Urothelium cell line (cell line): ENCODE measurements at regions not wholly inside any gene's neighbourhood (a gene's known extent, or its start where the extent isn't known, plus 50 kb on each side); places are given as distances from the start of the nearest gene placed in this dataset.
"Not testable (repeated sequence)": the region's sequence is repeated elsewhere in the genome, so short reads cannot be mapped to it uniquely, and the experiment has no call there.

Source experiments
- DNase-seq: peaks from one replicate; pipeline ENCODE4 v3.0.0; 2011; ENCODE audit warnings: low spot score, mixed read lengths
- FAIRE-seq: peaks from 2 replicates; lab custom pipeline; 2011; peaks lifted over from hg19 to GRCh38; lab: Jason Lieb, UNC

DNA sequence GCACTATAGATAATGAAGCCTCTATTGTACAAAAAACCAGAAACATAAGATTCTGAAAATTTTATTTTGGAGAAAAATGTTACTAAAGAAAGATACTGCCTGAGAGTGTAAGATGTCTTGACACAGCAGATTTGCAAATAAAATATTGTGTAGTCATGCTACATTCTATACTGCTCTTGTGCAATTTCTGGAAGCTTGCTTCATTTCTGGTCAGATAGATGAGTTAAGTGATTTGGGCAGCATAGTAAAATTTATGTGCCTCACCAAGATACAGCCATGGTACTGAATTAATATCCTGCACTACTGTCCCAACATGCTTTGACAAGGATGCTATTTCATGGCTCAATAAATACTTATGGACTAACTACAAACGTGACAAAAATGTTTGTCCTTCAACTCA is 55.1 kb upstream of the STARD13 start:
- FAIRE-seq = no peak
- no peak for DNase-seq

DNA sequence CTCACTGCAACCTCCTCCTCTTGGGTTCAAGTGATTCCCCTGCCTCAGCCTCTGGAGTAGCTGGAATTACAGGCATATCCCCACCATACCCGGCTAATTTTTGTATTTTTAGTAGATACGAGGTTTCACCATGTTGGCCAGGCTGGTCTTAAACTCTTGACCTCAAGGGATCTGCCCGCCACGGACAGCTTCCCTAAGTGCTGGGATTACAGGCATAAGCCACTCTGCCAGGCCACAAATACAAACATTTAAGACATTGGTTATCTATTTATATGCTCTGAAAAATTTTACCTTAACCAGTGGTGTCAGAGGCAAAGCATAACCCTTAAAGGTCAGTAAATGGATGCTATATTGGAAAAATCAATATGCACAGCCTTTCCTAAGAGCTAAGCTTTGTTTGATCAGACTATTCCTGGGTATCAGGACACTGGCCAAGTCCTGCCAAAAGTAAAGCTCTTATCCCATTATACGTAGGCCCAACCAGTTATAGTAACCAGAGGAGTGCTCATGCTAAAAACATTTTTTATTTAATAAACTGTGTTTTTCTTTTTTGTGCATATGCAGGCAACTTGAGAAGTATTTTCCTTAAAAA is 56.4 kb upstream of the STARD13 start:
- no peak for FAIRE-seq
- no peak for DNase-seq

DNA sequence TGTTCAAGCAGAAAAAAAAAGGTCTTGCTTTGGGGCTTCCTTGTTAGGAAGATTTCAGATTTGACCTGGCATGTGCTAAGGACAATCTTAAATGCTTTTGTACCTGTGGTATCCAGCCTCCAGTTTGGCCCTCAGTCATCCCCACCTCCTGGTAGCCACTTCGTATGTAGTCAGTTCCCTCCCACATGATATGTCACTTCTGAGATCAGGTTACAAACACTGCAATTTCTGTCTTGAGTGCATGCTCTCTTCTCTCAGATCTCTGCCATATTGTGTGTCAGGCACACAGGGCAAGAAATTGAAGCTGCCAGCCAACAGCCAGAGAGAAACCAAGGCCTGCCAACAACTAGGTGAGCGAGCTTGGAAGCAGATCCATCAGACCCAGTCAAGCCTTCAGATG is 60.3 kb upstream of the STARD13 start:
- DNase-seq (no peak), FAIRE-seq (no peak)

DNA sequence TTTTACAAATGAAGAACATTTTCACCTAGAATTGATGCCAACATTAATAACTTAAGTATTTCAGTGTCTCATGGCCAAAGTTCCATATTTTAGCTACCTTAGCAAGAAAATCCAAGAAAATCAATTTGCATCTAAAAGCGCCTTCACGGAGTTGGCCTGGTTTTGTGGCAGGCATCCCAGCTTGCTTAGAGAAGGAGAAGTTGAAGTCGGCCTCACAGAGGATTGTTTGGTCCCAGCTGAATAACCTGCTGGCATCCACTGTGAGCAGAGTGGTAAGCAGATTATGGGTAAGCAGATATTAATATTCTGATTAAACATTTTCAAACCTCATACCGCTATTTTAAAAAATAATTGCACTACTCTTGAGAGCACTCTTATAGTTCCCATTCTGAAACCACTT is 62.3 kb upstream of the STARD13 start:
- FAIRE-seq (no peak), DNase-seq (no peak)

GRCh38 chr13:33348366-33348765 is 62.8 kb upstream of the STARD13 start:
- DNase-seq (no peak), FAIRE-seq (no peak)

GRCh38 chr13:33349288-33349985 is 63.9 kb upstream of the STARD13 start:
- no peak for FAIRE-seq
- peak; percentile 10 for DNase-seq

GRCh38 chr13:33349986-33350826 is 64.7 kb upstream of the STARD13 start:
- FAIRE-seq (no peak), DNase-seq (peak; percentile 40)

DNA sequence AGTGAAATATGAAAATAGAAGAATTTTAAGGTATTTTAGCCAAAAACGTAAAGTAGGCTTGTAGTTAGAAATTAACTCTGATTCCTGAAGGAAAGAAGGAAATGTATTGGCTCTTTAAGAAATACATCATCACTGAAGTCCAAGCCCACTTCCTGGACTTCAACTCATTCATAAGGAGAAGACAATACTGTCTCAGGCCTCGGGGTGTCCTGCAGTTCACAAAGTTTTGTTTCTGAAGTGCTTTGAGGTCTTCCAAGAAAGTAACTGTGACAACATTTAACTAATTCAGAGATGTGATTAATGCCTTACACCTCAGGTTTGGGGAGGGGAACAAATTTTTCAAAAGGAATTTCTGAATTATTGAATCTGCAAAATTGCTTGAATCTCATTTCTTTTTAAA is 65.8 kb upstream of the STARD13 start:
- no peak for FAIRE-seq
- DNase-seq = peak; percentile 13

DNA sequence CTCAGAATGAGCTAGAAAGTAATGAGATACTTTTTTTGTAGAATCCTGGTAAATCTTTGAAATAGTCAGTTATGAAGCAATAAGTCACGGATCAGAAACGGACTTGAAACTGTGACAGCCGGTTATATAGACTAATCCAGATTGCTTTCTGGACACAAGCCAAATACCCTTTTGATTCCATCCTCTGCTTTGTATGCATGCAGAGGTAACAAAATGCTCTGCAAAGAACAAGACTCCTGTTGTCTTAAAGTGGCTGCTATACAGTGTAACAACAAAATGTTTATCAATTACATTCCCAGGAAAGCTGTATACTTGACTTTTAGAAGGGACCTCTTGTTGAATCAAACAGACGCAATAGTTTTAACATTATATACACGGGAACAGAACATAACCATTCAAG is 66.5 kb upstream of the STARD13 start:
- FAIRE-seq = no peak
- DNase-seq = no peak

DNA sequence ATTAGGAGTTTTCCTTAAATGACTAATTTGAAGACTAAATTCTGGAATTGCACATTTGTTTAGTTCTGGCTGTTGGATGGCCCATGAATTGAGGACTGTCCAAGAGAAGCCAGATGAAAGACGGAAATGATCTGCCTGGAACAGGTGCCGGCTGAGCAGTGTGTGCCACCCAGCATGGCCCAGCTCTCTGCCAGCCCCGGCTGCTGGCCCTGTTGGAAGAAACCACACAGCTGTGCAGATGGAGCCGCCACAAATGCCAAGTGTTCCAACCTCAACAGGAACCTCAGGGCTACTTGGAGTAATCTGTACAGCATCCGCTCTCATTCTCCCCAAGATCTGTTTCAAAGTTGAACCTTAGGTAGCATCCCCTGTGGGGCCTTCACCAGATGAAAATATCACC is 67.0 kb upstream of the STARD13 start:
- DNase-seq (no peak), FAIRE-seq (no peak)

DNA sequence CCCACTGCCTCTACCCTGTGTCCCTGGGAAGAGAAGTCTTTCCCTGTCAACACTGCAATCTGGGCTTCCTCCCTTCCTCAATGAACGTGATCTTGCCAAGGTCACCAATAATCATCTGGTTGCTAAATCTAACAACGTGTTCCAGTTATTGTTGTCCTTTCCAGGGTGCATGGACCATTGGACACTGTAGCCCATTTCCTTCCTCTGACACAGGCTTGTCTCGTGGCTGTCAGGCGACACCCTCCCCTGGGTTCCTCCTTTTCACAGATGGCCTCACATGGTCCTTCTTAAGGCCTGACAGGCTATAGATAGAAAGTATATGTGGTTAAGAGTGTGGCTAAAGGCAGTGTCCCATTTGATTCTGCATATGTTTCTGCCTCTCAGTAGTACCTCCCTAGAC is 67.7 kb upstream of the STARD13 start:
- DNase-seq (no peak), FAIRE-seq (no peak)

GRCh38 chr13:33353646-33354045 is 68.1 kb upstream of the STARD13 start:
- no peak for DNase-seq
- FAIRE-seq = no peak

DNA sequence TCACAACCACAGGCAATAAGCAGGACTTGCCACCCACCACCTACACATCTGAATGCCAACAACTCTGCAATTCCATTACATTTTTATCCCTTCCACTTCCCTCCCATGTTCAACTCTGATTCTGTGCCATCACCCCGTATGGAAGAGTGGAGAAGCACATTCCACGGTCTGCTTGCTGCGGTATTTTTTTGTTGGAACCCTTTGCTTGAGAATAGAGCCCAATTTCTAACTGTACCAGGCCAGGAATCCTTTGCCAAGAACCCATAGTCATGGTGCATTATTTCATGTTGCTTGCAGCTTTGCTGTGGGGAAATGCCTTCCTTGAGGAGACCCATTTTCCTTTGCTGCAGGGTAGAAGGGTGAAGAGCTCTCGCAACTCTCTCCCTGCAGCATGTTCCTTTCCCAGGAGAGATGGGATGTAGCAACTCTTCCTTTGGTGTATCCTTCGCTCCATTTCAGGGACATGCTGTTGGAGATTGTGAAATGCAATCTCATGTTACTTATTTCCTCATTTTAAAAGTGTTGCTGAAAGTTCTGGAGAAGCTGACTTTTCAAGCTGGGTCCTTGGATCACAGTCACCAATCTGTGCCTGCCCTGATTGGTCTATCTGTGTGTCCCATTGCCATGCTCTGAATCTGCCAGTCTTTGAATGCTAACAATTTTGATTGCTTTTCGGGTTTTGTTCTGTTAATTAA is 69.8 kb upstream of the STARD13 start:
- FAIRE-seq = no peak
- no peak for DNase-seq

DNA sequence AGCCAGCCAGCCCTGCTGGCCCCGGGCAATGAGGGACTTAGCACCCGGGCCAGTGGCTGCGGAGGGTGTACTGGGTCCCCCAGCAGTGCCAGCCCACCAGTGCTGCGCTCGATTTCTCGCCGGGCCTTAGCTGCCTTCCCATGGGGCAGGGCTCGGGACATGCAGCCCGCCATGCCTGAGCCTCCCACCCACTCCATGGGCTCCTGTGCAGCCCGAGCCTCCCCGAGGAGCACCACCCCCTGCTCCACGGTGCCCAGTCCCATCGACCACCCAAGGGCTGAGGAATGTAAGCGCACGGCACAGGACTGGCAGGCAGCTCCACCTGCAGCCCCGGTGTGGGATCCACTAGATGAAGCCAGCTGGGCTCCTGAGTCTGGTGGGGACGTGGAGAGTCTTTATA is 72.5 kb upstream of the STARD13 start:
- DNase-seq, FAIRE-seq: not testable (repeated sequence)

DNA sequence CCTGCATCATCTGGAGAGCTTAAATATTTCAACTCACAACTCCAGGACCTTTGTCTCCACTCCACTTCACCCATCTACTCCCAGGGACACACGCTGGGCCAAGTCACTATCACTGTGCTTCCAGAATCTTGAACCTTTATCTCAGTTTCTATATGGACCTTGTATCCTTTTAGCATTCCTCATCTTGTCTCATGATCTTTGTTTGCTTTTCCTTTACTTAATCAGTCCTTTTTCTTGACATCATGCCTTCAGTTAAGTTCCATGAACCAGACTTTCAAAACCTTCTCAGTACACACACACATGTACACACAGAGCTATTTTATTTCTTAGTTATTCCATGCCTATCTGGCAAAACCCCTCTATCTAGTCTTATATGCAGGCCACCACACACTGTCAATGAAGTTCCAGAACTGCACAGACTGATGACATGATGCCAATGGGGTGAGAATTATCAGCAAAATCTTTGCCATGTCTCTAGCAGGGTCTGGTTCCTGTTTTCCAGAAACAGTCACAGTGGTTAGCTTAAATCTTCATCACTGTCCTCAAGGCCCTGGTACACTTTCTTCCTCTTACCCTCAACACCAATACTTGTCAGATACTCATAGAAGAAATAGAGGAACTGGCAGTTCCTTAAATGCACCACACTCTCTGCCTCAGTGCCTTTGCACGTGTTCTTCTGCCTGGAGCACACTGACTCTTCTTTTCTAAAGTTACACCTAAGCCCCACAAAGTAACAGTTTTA is 77.6 kb upstream of the STARD13 start:
- no peak for FAIRE-seq
- no peak for DNase-seq

GRCh38 chr13:33364192-33364591 is 78.6 kb upstream of the STARD13 start:
- no peak for FAIRE-seq
- DNase-seq = no peak

DNA sequence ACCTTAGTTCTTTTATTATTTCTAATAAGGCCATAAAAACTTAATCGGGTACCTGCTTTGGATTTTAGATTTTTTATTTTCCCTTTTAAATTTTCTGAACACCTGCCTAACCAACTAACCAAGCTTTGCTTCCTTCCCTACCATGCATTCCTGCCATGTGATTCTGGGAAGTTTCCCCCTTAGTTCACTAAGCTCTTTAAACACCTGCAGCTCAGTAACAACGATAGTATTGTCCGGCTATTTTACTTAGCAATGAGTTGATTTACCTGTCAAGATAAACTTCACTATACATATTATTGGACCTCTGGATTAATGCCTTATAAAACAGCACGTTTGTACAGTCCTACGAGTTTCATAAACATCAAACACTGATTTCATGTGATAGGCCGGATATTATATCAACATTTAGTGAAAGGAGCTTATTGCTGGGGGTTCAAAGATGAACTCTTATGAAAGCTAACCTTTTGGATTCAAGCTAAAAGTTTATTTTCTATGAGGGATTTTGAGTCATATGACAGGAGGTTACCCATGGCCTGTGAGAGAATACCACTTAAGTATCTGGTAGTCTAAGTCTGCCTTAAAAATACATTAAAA is 81.0 kb upstream of the STARD13 start:
- FAIRE-seq = no peak
- DNase-seq = no peak

DNA sequence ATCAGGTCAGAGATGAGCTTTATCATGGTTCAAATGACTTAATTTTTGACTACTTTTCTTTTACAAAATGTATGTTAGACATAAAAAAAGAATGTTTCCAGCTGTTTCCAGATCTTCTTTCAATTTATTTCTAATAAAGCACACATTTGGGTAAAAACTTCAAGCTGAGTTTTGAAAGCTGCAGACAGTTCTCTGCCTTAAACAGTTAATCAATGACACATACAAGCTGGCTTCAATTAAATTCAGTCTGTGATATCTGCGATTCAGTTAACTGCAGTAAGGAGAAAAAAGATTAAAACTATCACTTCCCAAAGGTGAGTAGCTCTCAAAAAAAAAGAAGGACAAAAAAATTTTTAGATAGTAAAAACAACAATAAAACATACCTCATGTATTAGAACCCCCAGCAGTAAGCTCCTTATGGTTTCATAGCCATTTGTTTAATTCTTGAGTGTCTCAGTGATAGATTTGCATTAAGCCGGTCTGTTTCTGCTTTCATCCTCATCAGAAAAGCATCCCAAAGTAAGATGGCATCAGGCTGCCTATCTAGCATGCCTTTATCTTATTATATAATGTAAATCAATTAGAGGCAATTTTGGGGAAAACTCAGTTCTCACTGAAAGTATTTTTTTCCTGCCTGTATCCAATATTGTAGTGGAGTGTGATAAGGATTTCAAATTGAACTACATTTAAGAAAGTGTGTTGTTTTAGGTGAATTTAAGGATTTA is 81.8 kb upstream of the STARD13 start:
- no peak for FAIRE-seq
- no peak for DNase-seq

DNA sequence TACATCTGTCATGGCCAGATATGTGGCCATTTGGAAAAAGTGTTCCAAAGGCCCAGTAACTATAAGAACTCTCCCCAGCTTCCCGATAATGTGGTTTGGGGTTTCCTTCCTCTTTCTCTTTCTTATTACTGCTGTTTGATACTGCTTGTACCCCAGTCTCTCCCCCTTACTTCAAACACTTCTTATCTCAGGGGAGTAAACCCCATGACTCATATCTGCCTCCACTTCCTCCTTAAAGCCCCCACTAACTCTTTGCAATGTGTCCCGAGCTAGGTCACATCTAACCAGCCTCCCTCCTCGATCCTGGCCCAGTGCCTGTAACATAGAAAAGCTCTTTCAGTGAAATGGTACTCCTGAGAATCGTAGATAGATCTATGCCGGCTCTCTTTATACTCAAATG is 82.4 kb upstream of the STARD13 start:
- FAIRE-seq (no peak), DNase-seq (no peak)

- DNase-seq (no peak), FAIRE-seq (no peak)
Observed at GRCh38 chr13:33369073-33369472, 83.5 kb upstream of the STARD13 start.
